ENCODE measurements at regions not wholly inside any gene's neighbourhood (a gene's known extent, or its start where the extent isn't known, plus 50 kb on each side); places are given as distances from the start of the nearest gene placed in this dataset.

DNA sequence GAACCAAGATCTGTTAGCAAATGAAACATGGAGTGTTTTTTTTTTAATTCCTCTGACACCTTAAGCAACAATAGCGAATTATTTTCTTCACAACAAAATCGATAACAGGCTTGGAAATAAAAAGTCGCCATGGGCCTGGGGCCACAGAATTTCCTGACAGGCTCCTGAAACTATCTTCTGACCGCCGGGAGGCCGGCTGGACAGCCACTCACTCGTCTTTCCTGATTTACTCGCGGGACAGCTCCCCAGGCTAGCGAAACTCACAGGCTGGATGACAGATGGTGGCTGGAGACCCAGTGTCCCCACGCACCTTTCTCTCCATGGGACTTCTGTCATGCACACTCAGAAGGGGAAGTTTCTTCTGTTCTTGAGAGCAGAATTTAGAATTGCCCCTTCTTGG, 143.3 kb upstream of the IRX2 start:
- TF ChIP-seq EZH2 (IDR thresholded peaks at IDR 0.05; ENCODE audit: insufficient read depth, poor library complexity, severe bottlenecking) = no peak
- TF ChIP-seq EZH2phosphoT487 (IDR thresholded peaks at IDR 0.05; ENCODE audit: insufficient read depth, low read depth) = no peak

Data from GM23248 (cell line).